H1 (cell line): ENCODE measurements at regions not wholly inside any gene's neighbourhood (a gene's known extent, or its start where the extent isn't known, plus 50 kb on each side); places are given as distances from the start of the nearest gene placed in this dataset.

Source experiments
- CTCF ChIA-PET: fragments of 300-600 bp; sonication (Branson Sonifier 250); formaldehyde crosslinking; loops from one replicate; lab custom pipeline; 2021; ENCODE audit not compliant: partially characterized antibody; lab: Charles Lee
- POLR2A ChIA-PET: fragments of 300-600 bp; sonication (Branson Sonifier 250); formaldehyde crosslinking; loops from one replicate; lab custom pipeline; 2021; ENCODE audit warnings: inconsistent platforms; ENCODE audit not compliant: partially characterized antibody; lab: Charles Lee
- DNase-seq, 2 experiments: peaks; one replicate each; pipeline versions ENCODE4 v3.0.0 to v3.0.0-alpha.2; 2010 to 2022; ENCODE audit warnings: low spot score in 2 of 2, low read depth in 1 of 2, mixed read lengths in 1 of 2
- FAIRE-seq: peaks from 2 replicates; lab custom pipeline; 2011; peaks lifted over from hg19 to GRCh38; lab: Jason Lieb, UNC
- H2AFZ ChIP-seq: 2 replicates; pipeline ENCODE4 v1.8.1; 2012; ENCODE audit warnings: low read length, inconsistent platforms
- H2AK5ac ChIP-seq: 2 replicates; pipeline ENCODE4 v1.6.1; 2013; ENCODE audit warnings: low read depth, low read length
- H2BK120ac ChIP-seq: replicated peaks from 2 replicates; pipeline ENCODE3; 2013; ENCODE audit warnings: low read depth, low read length, inconsistent platforms
- H2BK12ac ChIP-seq: 2 replicates; pipeline ENCODE4 v1.6.1; 2013; ENCODE audit warnings: low read depth, low read length
- H2BK15ac ChIP-seq: 2 replicates; pipeline ENCODE4 v1.6.1; 2013; ENCODE audit warnings: low read length
- H2BK20ac ChIP-seq: 2 replicates; pipeline ENCODE4 v1.6.1; 2013; ENCODE audit warnings: low read length
- H2BK5ac ChIP-seq: 2 replicates; pipeline ENCODE4 v1.6.1; 2013; ENCODE audit warnings: low read depth, low read length
- H3K14ac ChIP-seq: 2 replicates; pipeline ENCODE4 v1.6.1; 2013; ENCODE audit warnings: inconsistent platforms; ENCODE audit not compliant: insufficient read length
- H3K18ac ChIP-seq: 2 replicates; pipeline ENCODE4 v1.6.1; 2013; ENCODE audit warnings: low read length; ENCODE audit errors: extremely low read depth
- H3K23ac ChIP-seq: 2 replicates; pipeline ENCODE4 v1.6.1; 2013; ENCODE audit warnings: inconsistent platforms; ENCODE audit not compliant: insufficient read length
- H3K23me2 ChIP-seq: 2 replicates; pipeline ENCODE4 v1.6.1; 2013; ENCODE audit warnings: low read depth, low read length
- H3K27ac ChIP-seq: 2 replicates; pipeline ENCODE4 v1.6.1; 2011; ENCODE audit warnings: low read depth, low read length, inconsistent platforms
- H3K27me3 ChIP-seq, 4 experiments: replicated peaks in 1 of 4; 1 replicate in 1 of 4; 2 replicates in 3 of 4; pipeline versions ENCODE4 v1.6.1 to v1.8.1; 2011 to 2013; ENCODE audit warnings: low read length in 3 of 4, mild to moderate bottlenecking in 3 of 4, inconsistent platforms in 2 of 4, mixed read lengths in 2 of 4, moderate library complexity in 1 of 4; ENCODE audit not compliant: control insufficient read depth in 3 of 4, insufficient read depth in 3 of 4; ENCODE audit errors: extremely low read depth in 1 of 4
- H3K36me3 ChIP-seq, 4 experiments: 2 replicates each; pipeline versions ENCODE4 v1.6.1 to v1.8.1; 2011 to 2013; ENCODE audit warnings: mild to moderate bottlenecking in 4 of 4, low read length in 3 of 4, moderate library complexity in 2 of 4, control low read depth in 1 of 4, inconsistent platforms in 1 of 4; ENCODE audit not compliant: insufficient read depth in 4 of 4, control insufficient read depth in 2 of 4
- H3K4ac ChIP-seq: replicated peaks from 2 replicates; pipeline ENCODE3; 2013; ENCODE audit warnings: low read length, low read depth, mixed read lengths, inconsistent platforms; ENCODE audit not compliant: insufficient read length
- H3K4me1 ChIP-seq, 4 experiments: replicated peaks in 1 of 4; 1 replicate in 1 of 4; 2 replicates in 3 of 4; pipeline versions ENCODE4 v1.6.1 to v1.8.1; 2011 to 2013; ENCODE audit warnings: low read length in 3 of 4, inconsistent platforms in 2 of 4, mixed read lengths in 1 of 4; ENCODE audit not compliant: insufficient read depth in 4 of 4, control insufficient read depth in 3 of 4
- H3K4me2 ChIP-seq, 2 experiments: 2 replicates each; pipeline versions ENCODE4 v1.6.1 to v1.8.1; 2011 to 2013; ENCODE audit warnings: low read depth in 2 of 2, low read length in 2 of 2, control low read depth in 1 of 2, inconsistent platforms in 1 of 2, mild to moderate bottlenecking in 1 of 2; ENCODE audit not compliant: insufficient read depth in 1 of 2
- H3K4me3 ChIP-seq, 4 experiments: fragments of 200-600, 300-600 bp in 1 of 4; sonication (generic), shearing (Covaris generic), sonication (Bioruptor Twin) in 1 of 4; 2 replicates each; pipeline versions ENCODE4 v1.5.1 to v1.8.1; 2011 to 2016; ENCODE audit warnings: low read length in 4 of 4, low read depth in 3 of 4, control low read depth in 2 of 4, inconsistent platforms in 2 of 4, mild to moderate bottlenecking in 2 of 4, mixed read lengths in 1 of 4, moderate library complexity in 1 of 4; ENCODE audit not compliant: insufficient read depth in 2 of 4; ENCODE audit errors: extremely low read depth in 1 of 4
- H3K56ac ChIP-seq: replicated peaks from 2 replicates; pipeline ENCODE3; 2013; ENCODE audit warnings: low read depth, mild to moderate bottlenecking, mixed read lengths, low read length, inconsistent platforms; ENCODE audit not compliant: insufficient read length
- H3K79me1 ChIP-seq: 2 replicates; pipeline ENCODE4 v1.6.1; 2013; ENCODE audit warnings: low read depth, low read length, control low read depth
- H3K79me2 ChIP-seq, 2 experiments: 2 replicates each; pipeline versions ENCODE4 v1.6.1 to v1.8.1; 2012 to 2013; ENCODE audit warnings: low read length in 2 of 2, mild to moderate bottlenecking in 2 of 2, inconsistent platforms in 1 of 2; ENCODE audit not compliant: insufficient read depth in 2 of 2, control insufficient read depth in 1 of 2
- H3K9ac ChIP-seq, 4 experiments: replicated peaks in 1 of 4; 1 replicate in 1 of 4; 2 replicates in 3 of 4; pipeline versions ENCODE4 v1.6.1 to v1.8.1; 2011 to 2013; ENCODE audit warnings: low read depth in 3 of 4, low read length in 3 of 4, control low read depth in 2 of 4, mild to moderate bottlenecking in 2 of 4, moderate library complexity in 2 of 4, inconsistent platforms in 1 of 4; ENCODE audit errors: extremely low read depth in 1 of 4
- H3K9me3 ChIP-seq, 2 experiments: 2 replicates each; pipeline versions ENCODE4 v1.6.1 to v1.8.1; 2012 to 2013; ENCODE audit warnings: mild to moderate bottlenecking in 2 of 2, moderate library complexity in 2 of 2, control low read depth in 1 of 2, inconsistent platforms in 1 of 2, low read depth in 1 of 2, low read length in 1 of 2, mixed read lengths in 1 of 2; ENCODE audit not compliant: insufficient read depth in 2 of 2
- H4K20me1 ChIP-seq, 2 experiments: replicated peaks in 1 of 2; 2 replicates each; pipeline versions ENCODE3 to v1.8.1; 2011 to 2013; ENCODE audit warnings: inconsistent platforms in 2 of 2, low read length in 2 of 2, mild to moderate bottlenecking in 1 of 2; ENCODE audit not compliant: insufficient read depth in 2 of 2, control insufficient read depth in 1 of 2
- H4K5ac ChIP-seq: 2 replicates; pipeline ENCODE4 v1.6.1; 2013; ENCODE audit warnings: low read length, low read depth, mixed read lengths, inconsistent platforms; ENCODE audit not compliant: insufficient read length
- H4K8ac ChIP-seq: 2 replicates; pipeline ENCODE4 v1.8.0; 2013; ENCODE audit warnings: mild to moderate bottlenecking, moderate library complexity, low read length, inconsistent platforms; ENCODE audit not compliant: insufficient read depth; ENCODE audit errors: extremely low read depth
- H4K91ac ChIP-seq: replicated peaks from 2 replicates; pipeline ENCODE3; 2013; ENCODE audit warnings: low read length, mixed read lengths, inconsistent platforms; ENCODE audit not compliant: insufficient read length
- ASH2L ChIP-seq: fragments of 200-600, 300-600 bp; sonication (generic); IDR thresholded peaks from one replicate; pipeline ENCODE4 v1.7.1; 2017; ENCODE audit warnings: low read length
- CHD2 ChIP-seq: IDR thresholded peaks from 2 replicates; pipeline ENCODE4 v1.6.1; 2012; ENCODE audit warnings: low read length, improper control_type of control experiment
- CTBP2 ChIP-seq: IDR thresholded peaks from 2 replicates; pipeline ENCODE4 v1.7.0; 2011; ENCODE audit warnings: borderline replicate concordance, mild to moderate bottlenecking, moderate library complexity, mixed read lengths, low read length; ENCODE audit not compliant: insufficient read depth, insufficient read length
- EGR1 ChIP-seq: IDR thresholded peaks from 2 replicates; pipeline ENCODE4 v1.6.1; 2011; ENCODE audit warnings: low read depth, low read length, borderline replicate concordance
- EP300 ChIP-seq, 2 experiments: IDR thresholded peaks; 1 replicate in 1 of 2; 2 replicates in 1 of 2; pipeline ENCODE4 v1.6.1; 2011 to 2012; ENCODE audit warnings: low read depth in 2 of 2, low read length in 2 of 2, mild to moderate bottlenecking in 2 of 2, borderline replicate concordance in 1 of 2, inconsistent platforms in 1 of 2, moderate library complexity in 1 of 2
- JUND ChIP-seq: IDR thresholded peaks from 2 replicates; pipeline ENCODE4 v1.6.1; 2011; ENCODE audit warnings: mild to moderate bottlenecking, improper control_type of control experiment, low read length
- KDM4A ChIP-seq: IDR thresholded peaks from one replicate; pipeline ENCODE4 v1.7.1; 2012; ENCODE audit warnings: low read depth, mild to moderate bottlenecking, moderate library complexity, low read length, inconsistent platforms; ENCODE audit not compliant: severe bottlenecking
- RXRA ChIP-seq: IDR thresholded peaks from 2 replicates; pipeline ENCODE4 v1.6.1; 2011; ENCODE audit warnings: low read depth, mild to moderate bottlenecking, low read length, moderate library complexity; ENCODE audit not compliant: insufficient read depth
- SAP30 ChIP-seq: fragments of 300-600 bp; sonication (generic); IDR thresholded peaks from 2 replicates; pipeline ENCODE4 v1.7.1; 2012; ENCODE audit warnings: low read length, moderate library complexity, mild to moderate bottlenecking, inconsistent platforms; ENCODE audit not compliant: insufficient read depth, insufficient replicate concordance
- SIN3A ChIP-seq, 2 experiments: IDR thresholded peaks in 1 of 2; conservative IDR thresholded peaks in 1 of 2; 2 replicates each; pipeline ENCODE4 v1.6.1; 2011 to 2012; ENCODE audit warnings: low read length in 2 of 2, improper control_type of control experiment in 1 of 2, low read depth in 1 of 2, mild to moderate bottlenecking in 1 of 2
- YY1 ChIP-seq: IDR thresholded peaks from 2 replicates; pipeline ENCODE4 v1.6.1; 2011; ENCODE audit warnings: low read depth, mild to moderate bottlenecking, low read length
- WGBS, 2 experiments: shearing (Covaris generic) in 1 of 2; methylation state at CpG; one replicate each; pipeline versions ENCODE4 v1.1.6 to v1.1.7; 2013 to 2015; ENCODE audit warnings: low lambda C conversion rate in 2 of 2, mixed read lengths in 2 of 2, inconsistent platforms in 1 of 2, low coverage in 1 of 2, missing lambda C conversion rate in 1 of 2; ENCODE audit not compliant: insufficient replicate concordance in 2 of 2, insufficient coverage in 1 of 2, insufficient read length in 1 of 2; ENCODE audit errors: extremely low coverage in 1 of 2, missing lambda C conversion rate in 1 of 2; 5-methylcytosine and 5-hydroxymethylcytosine counted together

DNA sequence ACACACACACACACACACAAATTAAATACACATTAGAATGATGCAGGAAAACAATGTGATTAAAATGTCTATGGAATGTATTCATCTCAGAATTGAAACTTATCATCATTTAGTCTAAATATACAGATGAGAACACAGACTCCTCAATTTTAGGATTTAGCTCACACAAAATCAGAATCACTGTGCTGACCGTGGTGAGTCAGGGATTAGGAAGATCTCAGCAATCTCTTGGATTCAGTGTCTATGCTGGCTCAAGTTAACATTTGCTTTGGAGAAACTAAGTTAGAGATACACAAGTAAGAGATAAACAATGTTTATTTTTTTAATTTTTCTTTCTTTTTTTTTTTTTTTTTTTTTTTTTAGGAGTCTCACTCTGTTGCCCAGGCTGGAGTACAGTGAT, 323.6 kb downstream of the KLF12 start:
- no peak overlapping the region for H3K56ac ChIP-seq
- no peaks in the 10 kb centered on the region for H3K27me3 ChIP-seq
- no peaks in the 10 kb centered on the region for H3K79me1 ChIP-seq
- H3K4me1 ChIP-seq: peaks cover 0 to 2% (median under 1%) of the 10 kb centered on the region in 4 experiments; a peak in 1 of 7 replicates
- no peak overlapping the region for H2BK12ac ChIP-seq
- WGBS, 2 experiments: 100% methylated on average over 1 of the region's 1 CpG; no CpG with 5 or more reads in 1 of the 2 experiments
- no peak overlapping the region for H4K8ac ChIP-seq
- DNase-seq: no peak
- POLR2A ChIA-PET: no interaction called here
- H3K23ac ChIP-seq: no peak overlapping the region
- no peak overlapping the region for H4K5ac ChIP-seq
- no peak for FAIRE-seq
- H3K4ac ChIP-seq: no peak overlapping the region
- H3K36me3 ChIP-seq: no peaks in the 10 kb centered on the region
- no peaks in the 10 kb centered on the region; the same call in 1 of the 2 replicates for H3K23me2 ChIP-seq
- no peak overlapping the region for H4K91ac ChIP-seq
- H3K9ac ChIP-seq: no peak overlapping the region
- H3K27ac ChIP-seq: no peak overlapping the region
- H3K4me2 ChIP-seq: no peak overlapping the region
- no peak for TF ChIP-seq ASH2L
- TF ChIP-seq RXRA: no peak
- TF ChIP-seq YY1: no peak
- TF ChIP-seq SAP30: no peak
- no peak for TF ChIP-seq EGR1
- no peak for TF ChIP-seq EP300 (IDR thresholded peaks at IDR 0.05; ENCODE audit: borderline replicate concordance in 1 of 2, low read depth in 2 of 2, low read length in 2 of 2)
- TF ChIP-seq JUND: no peak
- no peak for TF ChIP-seq CTBP2
- no peak for TF ChIP-seq CHD2
- no peak for TF ChIP-seq SIN3A (conservative IDR thresholded peaks at IDR 0.05 in 1 of 2, IDR thresholded peaks at IDR 0.05 in 1 of 2; ENCODE audit: low read depth in 1 of 2, low read length in 2 of 2)
- no peak for TF ChIP-seq KDM4A
- H3K14ac ChIP-seq: no peak overlapping the region
- CTCF ChIA-PET: no interaction called here
- H3K4me3 ChIP-seq: no peak overlapping the region
- no peaks in the 10 kb centered on the region for H3K79me2 ChIP-seq
- no peak overlapping the region for H2BK15ac ChIP-seq
- H2BK5ac ChIP-seq: no peak overlapping the region
- no peak overlapping the region for H2BK20ac ChIP-seq
- no peak overlapping the region for H3K18ac ChIP-seq
- no peak overlapping the region for H2AFZ ChIP-seq
- H4K20me1 ChIP-seq: no peaks in the 10 kb centered on the region
- no peak overlapping the region for H2BK120ac ChIP-seq
- no peaks in the 10 kb centered on the region for H3K9me3 ChIP-seq
- no peak overlapping the region for H2AK5ac ChIP-seq
